ENCODE measurements at regions not wholly inside any gene's neighbourhood (a gene's known extent, or its start where the extent isn't known, plus 50 kb on each side); places are given as distances from the start of the nearest gene placed in this dataset.

DNA sequence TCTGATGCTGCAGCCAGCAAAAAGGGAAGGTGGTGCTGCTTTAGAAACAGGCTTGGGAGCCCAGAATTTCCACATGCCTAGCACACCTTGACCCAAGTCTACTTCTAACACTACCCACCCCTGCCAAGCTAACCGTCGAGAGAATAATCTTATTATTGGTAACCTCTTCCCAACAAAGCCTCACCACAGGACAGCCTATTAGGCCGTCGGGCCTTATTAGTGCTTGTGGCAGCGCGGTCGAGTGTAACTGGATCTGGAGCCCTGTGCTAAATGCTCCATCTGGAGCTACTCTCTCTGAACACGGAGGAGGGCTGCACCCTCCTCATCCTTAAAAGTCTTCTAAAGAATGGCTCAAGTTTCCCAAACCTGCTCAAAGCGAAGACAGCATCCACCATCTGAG, 165.5 kb upstream of the NFIA start:
- TF ChIP-seq, protein P1, sequence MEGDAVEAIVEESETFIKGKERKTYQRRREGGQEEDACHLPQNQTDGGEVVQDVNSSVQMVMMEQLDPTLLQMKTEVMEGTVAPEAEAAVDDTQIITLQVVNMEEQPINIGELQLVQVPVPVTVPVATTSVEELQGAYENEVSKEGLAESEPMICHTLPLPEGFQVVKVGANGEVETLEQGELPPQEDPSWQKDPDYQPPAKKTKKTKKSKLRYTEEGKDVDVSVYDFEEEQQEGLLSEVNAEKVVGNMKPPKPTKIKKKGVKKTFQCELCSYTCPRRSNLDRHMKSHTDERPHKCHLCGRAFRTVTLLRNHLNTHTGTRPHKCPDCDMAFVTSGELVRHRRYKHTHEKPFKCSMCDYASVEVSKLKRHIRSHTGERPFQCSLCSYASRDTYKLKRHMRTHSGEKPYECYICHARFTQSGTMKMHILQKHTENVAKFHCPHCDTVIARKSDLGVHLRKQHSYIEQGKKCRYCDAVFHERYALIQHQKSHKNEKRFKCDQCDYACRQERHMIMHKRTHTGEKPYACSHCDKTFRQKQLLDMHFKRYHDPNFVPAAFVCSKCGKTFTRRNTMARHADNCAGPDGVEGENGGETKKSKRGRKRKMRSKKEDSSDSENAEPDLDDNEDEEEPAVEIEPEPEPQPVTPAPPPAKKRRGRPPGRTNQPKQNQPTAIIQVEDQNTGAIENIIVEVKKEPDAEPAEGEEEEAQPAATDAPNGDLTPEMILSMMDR (IDR thresholded peaks at IDR 0.05): no peak
- TF ChIP-seq POLR2AphosphoS5 (IDR thresholded peaks at IDR 0.05) (no peak), POLR2A (IDR thresholded peaks at IDR 0.05) (no peak)

Measured in suprapubic skin (tissue), 4 donors.